ENCODE measurements at regions not wholly inside any gene's neighbourhood (a gene's known extent, or its start where the extent isn't known, plus 50 kb on each side); places are given as distances from the start of the nearest gene placed in this dataset.
A peak's percentile ranks its signal among the peaks of the same experiment; 100 is the strongest.

- TF ChIP-seq CTCF (conservative IDR thresholded peaks at IDR 0.05): no peak
- Mint-ChIP-seq H3K9me3 (peaks cover 13 to 19% of the 10 kb centered on the region in 2 experiments), H3K4me1 (peaks cover 25 to 33% of the 10 kb centered on the region in 2 experiments), H3K4me3 (no peak overlapping the region), H3K36me3 (ENCODE audit: insufficient read depth in 1 of 3, low read depth in 3 of 3) (peaks cover 7 to 25% (median 14%) of the 10 kb centered on the region in 3 experiments), H3K27ac (peak overlapping the region in 1 of 3 experiments; percentile 76; a peak in 1 of 7 replicates), H3K27me3 (ENCODE audit: low read depth) (no peaks in the 10 kb centered on the region)
- H2AFZ ChIP-seq (ENCODE audit: low read length): no peak overlapping the region
- H3K56ac ChIP-seq (ENCODE audit: insufficient read length, low read depth, low read length): no peak overlapping the region
- H3K9me3 ChIP-seq (ENCODE audit: control insufficient read depth, low read depth, low read length): no peaks in the 10 kb centered on the region
- no peaks in the 10 kb centered on the region for H3K23me2 ChIP-seq (ENCODE audit: insufficient read length, low read depth, low read length, poor library complexity, severe bottlenecking)
- H4K8ac ChIP-seq (replicated peaks; ENCODE audit: insufficient read length, low read depth, low read length): no peak overlapping the region
- H3K4me1 ChIP-seq (ENCODE audit: insufficient read depth, low read length): no peaks in the 10 kb centered on the region; the same call in 1 of the 2 replicates
- H3K18ac ChIP-seq (ENCODE audit: insufficient read length, low read depth, low read length): no peak overlapping the region
- H2BK12ac ChIP-seq (ENCODE audit: insufficient read length, low read depth, low read length): no peak overlapping the region
- no peak overlapping the region for H3K4ac ChIP-seq (ENCODE audit: low read depth, low read length)
- DNase-seq: no peak
- H4K5ac ChIP-seq (ENCODE audit: insufficient read length, low read depth, low read length): no peak overlapping the region
- no peaks in the 10 kb centered on the region for H3K79me2 ChIP-seq (ENCODE audit: insufficient read depth, low read length)
- no peak overlapping the region for H2BK20ac ChIP-seq (ENCODE audit: low read depth, low read length, poor library complexity, severe bottlenecking)
- no CpG with 5 or more reads among the region's 3 CpGs for WGBS (ENCODE audit: extremely low coverage, insufficient read length, low lambda C conversion rate)
- H3K9ac ChIP-seq (ENCODE audit: extremely low read depth, insufficient read length, low read length): no peak overlapping the region
- no peak overlapping the region for H2BK5ac ChIP-seq (ENCODE audit: insufficient read length, low read length)
- H3K27me3 ChIP-seq (ENCODE audit: insufficient read depth, low read length): no peaks in the 10 kb centered on the region
- H4K20me1 ChIP-seq (ENCODE audit: control insufficient read depth, insufficient read depth, insufficient read length): no peaks in the 10 kb centered on the region
- H3K27ac ChIP-seq (ENCODE audit: insufficient read length, low read depth, low read length): no peak overlapping the region
- no peak overlapping the region for H3K14ac ChIP-seq (ENCODE audit: insufficient read depth, low read length)
- no peak overlapping the region for H2BK15ac ChIP-seq (ENCODE audit: low read depth, low read length)
- no peak overlapping the region for H2AK5ac ChIP-seq (ENCODE audit: insufficient read length, low read length)
- H3K23ac ChIP-seq (ENCODE audit: insufficient read length, low read depth, low read length): no peak overlapping the region
- H2BK120ac ChIP-seq (ENCODE audit: low read depth, low read length, poor library complexity, severe bottlenecking): no peak overlapping the region
- H3K4me2 ChIP-seq (ENCODE audit: insufficient read depth, insufficient read length, low read length): no peak overlapping the region
- no peak overlapping the region for H4K91ac ChIP-seq (ENCODE audit: insufficient read length, low read depth, low read length)
- no peak overlapping the region for H3T11ph ChIP-seq (ENCODE audit: low read length)
- no peaks in the 10 kb centered on the region for H3K79me1 ChIP-seq (ENCODE audit: insufficient read depth, low read depth, low read length, poor library complexity, severe bottlenecking)
Observed at GRCh38 chr3:145798007-145798406, 363.0 kb downstream of the PLOD2 start.

Measured in H9 (cell line).